ENCODE measurements at regions not wholly inside any gene's neighbourhood (a gene's known extent, or its start where the extent isn't known, plus 50 kb on each side); places are given as distances from the start of the nearest gene placed in this dataset.

DNA sequence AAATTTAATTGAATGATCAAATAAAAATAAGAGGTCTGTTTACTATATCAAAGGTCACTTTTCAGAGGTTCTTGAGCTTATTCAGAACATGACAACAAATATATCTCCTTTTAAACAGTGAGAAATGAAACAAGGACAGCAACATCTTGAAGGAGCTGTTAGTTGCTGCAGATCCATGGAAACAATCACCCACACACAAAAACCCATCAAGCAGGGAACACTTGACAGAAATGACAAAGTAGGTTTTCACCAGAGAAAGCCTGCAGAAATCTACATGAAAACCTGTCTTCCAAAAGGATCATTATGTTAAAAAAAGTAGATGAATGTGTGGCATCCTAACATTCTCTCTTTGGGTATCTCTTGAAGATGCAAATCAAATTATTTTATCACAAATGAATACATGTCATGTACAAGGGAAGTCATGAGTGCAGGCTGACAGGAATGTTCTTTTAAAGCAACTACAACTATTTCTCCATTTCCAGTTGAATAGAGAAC lies 203.0 kb downstream of the GRIA2 start:
- no peak for ATAC-seq (replicated peaks)
- no peaks in the 10 kb centered on the region for H3K4me1 Mint-ChIP-seq
- H3K27me3 Mint-ChIP-seq, result no peaks in the 10 kb centered on the region
- no peaks in the 10 kb centered on the region for H3K36me3 Mint-ChIP-seq (ENCODE audit: low read depth)
- no peak overlapping the region for H3K4me3 Mint-ChIP-seq
- peaks cover 4% of the 10 kb centered on the region for H3K9me3 Mint-ChIP-seq
- no peak overlapping the region for H3K27ac Mint-ChIP-seq

DNA sequence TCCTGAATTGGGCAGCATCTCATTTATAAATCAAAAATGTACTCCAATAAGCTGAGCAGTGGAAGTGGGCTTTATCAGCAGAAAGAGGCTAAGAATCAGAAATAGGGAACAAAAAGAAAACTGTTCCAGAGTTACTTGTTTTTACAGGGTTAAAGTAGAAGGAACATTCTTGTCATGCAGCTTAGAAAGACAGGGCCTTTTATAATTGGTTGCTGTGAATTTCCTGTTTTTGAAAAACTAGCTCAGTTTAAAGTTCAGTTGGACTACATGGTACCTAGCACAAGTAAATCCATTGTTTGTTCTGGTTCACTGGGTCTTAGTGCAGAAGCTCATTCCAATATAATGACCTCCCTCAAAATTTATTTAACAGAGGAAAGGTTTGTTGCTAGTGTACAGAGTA lies 200.8 kb downstream of the GRIA2 start:
- Mint-ChIP-seq H3K27me3 (no peaks in the 10 kb centered on the region), H3K27ac (no peak overlapping the region), H3K36me3 (ENCODE audit: low read depth) (no peaks in the 10 kb centered on the region), H3K9me3 (no peaks in the 10 kb centered on the region), H3K4me1 (no peaks in the 10 kb centered on the region), H3K4me3 (no peak overlapping the region)
- no peak for ATAC-seq (replicated peaks)
